ENCODE measurements at regions not wholly inside any gene's neighbourhood (a gene's known extent, or its start where the extent isn't known, plus 50 kb on each side); places are given as distances from the start of the nearest gene placed in this dataset.

DNA sequence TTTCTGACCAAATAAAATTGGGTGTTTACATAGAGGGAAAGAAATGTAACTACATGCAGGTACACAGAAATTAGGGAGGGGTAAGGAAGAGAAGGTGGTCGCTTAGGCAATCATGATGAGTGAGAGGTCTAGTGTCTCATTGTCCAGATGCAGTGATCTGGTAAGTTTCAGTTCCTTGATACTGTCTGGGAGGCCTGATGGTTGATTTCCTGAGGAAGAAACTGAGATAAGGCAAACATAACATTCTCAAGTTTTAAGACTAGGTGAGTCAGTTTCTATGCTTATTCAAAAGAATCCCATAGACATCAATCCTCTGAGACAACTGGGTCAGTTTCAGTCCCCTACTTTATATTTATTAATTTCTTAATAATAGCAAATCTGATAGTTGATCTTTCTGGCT lies 843.3 kb upstream of the CDH10 start:
- Mint-ChIP-seq H3K27ac (ENCODE audit: unreplicated experiment) (no peak overlapping the region), H3K4me1 (no peaks in the 10 kb centered on the region), H3K9me3 (peaks cover 3% of the 10 kb centered on the region), H3K27me3 (ENCODE audit: low read depth) (no peaks in the 10 kb centered on the region), H3K36me3 (ENCODE audit: low read depth) (no peaks in the 10 kb centered on the region), H3K4me3 (no peak overlapping the region)
- no peak for TF ChIP-seq CTCF (conservative IDR thresholded peaks at IDR 0.05)
- no peak for DNase-seq (ENCODE audit: low read depth, low spot score)

DNA sequence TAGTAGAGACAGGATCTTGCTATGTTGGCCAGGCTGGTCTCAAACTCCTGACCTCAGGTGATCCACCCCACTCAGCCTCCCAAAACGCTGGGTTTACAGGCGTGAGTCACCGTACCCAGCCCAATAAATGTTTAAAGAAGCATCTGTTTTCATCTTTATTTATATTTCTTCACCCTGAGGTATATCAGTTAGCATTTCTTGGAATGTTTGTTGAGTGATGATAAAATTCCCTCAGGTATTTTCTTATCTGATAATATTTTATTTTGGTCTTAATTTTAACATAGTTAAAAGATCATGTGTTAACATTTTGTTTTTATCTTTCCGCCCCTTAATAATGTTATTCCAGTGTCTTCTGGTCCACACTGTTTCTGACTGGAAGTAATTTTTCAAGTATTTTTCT lies 839.6 kb upstream of the CDH10 start:
- no peaks in the 10 kb centered on the region for H3K36me3 Mint-ChIP-seq (ENCODE audit: low read depth)
- TF ChIP-seq CTCF (conservative IDR thresholded peaks at IDR 0.05): no peak
- peaks cover 3% of the 10 kb centered on the region for H3K9me3 Mint-ChIP-seq
- DNase-seq (ENCODE audit: low read depth, low spot score): no peak
- peaks cover 7% of the 10 kb centered on the region for H3K4me1 Mint-ChIP-seq
- H3K27ac Mint-ChIP-seq (ENCODE audit: unreplicated experiment): no peak overlapping the region
- no peak overlapping the region for H3K4me3 Mint-ChIP-seq
- no peaks in the 10 kb centered on the region for H3K27me3 Mint-ChIP-seq (ENCODE audit: low read depth)

DNA sequence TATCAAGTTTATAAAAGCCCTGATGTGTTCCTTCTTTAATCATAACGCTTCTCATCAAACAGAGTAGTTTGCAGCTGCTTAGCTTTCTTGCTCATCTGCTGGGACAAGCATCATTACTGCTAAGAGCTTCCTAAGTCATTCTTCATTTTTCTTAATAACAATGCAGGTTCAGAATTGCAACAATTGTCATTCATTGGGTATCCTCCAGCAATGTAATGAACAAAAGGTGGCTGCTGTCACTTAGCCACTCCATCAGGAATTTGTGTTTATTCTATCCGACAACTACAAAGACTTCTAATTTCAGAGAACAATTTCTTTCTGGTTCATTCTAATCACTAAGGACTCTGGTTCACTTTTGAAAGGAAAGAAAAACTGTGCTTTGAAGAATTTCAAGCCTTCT lies 836.7 kb upstream of the CDH10 start:
- no peak for DNase-seq (ENCODE audit: low read depth, low spot score)
- Mint-ChIP-seq H3K4me3 (no peak overlapping the region), H3K4me1 (peaks cover 7% of the 10 kb centered on the region), H3K36me3 (ENCODE audit: low read depth) (no peaks in the 10 kb centered on the region), H3K9me3 (peaks cover 3% of the 10 kb centered on the region), H3K27me3 (ENCODE audit: low read depth) (no peaks in the 10 kb centered on the region), H3K27ac (ENCODE audit: unreplicated experiment) (no peak overlapping the region)
- no peak for TF ChIP-seq CTCF (conservative IDR thresholded peaks at IDR 0.05)

DNA sequence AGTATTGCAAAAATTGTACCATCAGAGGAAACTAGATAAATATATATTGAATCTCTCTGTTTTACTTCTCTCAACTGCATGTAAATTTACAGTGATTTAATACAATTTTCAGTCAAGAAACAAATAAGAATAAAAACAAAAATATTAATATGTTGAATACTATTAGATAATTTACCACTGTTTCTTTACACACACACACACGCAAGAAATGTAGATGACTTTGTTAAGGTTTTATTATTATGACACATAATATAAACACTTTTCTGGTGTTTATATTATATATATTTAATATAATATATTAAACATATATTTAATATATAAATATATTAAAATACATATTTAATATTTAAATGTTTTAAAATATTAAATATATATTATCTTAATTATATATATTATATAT lies 814.3 kb upstream of the CDH10 start:
- Mint-ChIP-seq H3K27me3 (ENCODE audit: low read depth) (no peaks in the 10 kb centered on the region), H3K4me1 (no peaks in the 10 kb centered on the region), H3K27ac (ENCODE audit: unreplicated experiment) (no peak overlapping the region), H3K9me3 (peaks cover 13% of the 10 kb centered on the region), H3K36me3 (ENCODE audit: low read depth) (no peaks in the 10 kb centered on the region), H3K4me3 (no peak overlapping the region)
- DNase-seq (ENCODE audit: low read depth, low spot score): no peak
- no peak for TF ChIP-seq CTCF (conservative IDR thresholded peaks at IDR 0.05)

GRCh38 chr5:25458628-25459027 lies 813.9 kb upstream of the CDH10 start:
- Mint-ChIP-seq H3K4me3 (no peak overlapping the region), H3K27ac (ENCODE audit: unreplicated experiment) (no peak overlapping the region), H3K4me1 (no peaks in the 10 kb centered on the region), H3K9me3 (peaks cover 11% of the 10 kb centered on the region), H3K27me3 (ENCODE audit: low read depth) (no peaks in the 10 kb centered on the region), H3K36me3 (ENCODE audit: low read depth) (no peaks in the 10 kb centered on the region)
- no peak for TF ChIP-seq CTCF (conservative IDR thresholded peaks at IDR 0.05)
- DNase-seq (ENCODE audit: low read depth, low spot score): no peak

DNA sequence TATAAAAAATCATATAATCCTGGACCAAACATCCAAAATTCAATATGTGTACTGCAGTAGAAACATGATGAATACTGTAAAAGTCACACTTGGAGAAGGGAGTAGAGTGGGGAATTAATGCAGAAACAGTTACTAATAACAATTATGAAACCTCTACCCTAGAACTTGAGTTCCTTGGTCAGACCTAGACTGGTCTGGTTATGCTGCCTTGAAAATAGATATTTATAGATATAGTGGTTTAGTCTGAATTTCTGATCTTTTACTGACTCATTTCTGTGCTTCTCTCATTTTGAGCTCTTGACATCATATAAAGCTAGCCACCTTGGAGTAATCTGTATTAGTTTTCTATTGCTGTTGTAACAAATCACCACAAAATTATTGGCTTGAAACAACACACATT lies 808.7 kb upstream of the CDH10 start:
- Mint-ChIP-seq H3K27me3 (ENCODE audit: low read depth) (no peaks in the 10 kb centered on the region), H3K36me3 (ENCODE audit: low read depth) (no peaks in the 10 kb centered on the region), H3K4me1 (peaks cover 8% of the 10 kb centered on the region), H3K27ac (ENCODE audit: unreplicated experiment) (no peak overlapping the region), H3K9me3 (no peaks in the 10 kb centered on the region), H3K4me3 (no peak overlapping the region)
- TF ChIP-seq CTCF (conservative IDR thresholded peaks at IDR 0.05): no peak
- DNase-seq (ENCODE audit: low read depth, low spot score): no peak

Measured in neural crest cell (in vitro differentiated cells).